ENCODE measurements at regions not wholly inside any gene's neighbourhood (a gene's known extent, or its start where the extent isn't known, plus 50 kb on each side); places are given as distances from the start of the nearest gene placed in this dataset.

DNA sequence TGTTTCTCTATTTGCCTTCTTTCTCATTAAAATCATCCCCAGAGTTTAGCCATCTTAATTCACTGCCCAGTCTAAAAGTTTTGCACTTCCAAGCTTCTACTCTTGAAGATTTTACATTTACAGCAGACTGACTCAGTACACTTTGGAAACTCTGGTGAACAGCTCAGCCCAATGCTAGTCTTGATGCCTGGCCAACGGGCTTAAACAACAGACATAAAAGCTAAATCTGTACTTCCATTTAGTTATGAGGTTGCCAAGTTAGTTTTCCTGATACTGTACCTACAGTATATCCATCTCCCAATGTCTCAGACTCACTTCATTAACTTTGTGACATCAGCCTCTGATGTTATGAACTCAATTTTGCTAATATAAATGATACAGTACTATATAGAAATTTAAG lies 891.8 kb upstream of the SOX9 start:
- TF ChIP-seq, protein P1, sequence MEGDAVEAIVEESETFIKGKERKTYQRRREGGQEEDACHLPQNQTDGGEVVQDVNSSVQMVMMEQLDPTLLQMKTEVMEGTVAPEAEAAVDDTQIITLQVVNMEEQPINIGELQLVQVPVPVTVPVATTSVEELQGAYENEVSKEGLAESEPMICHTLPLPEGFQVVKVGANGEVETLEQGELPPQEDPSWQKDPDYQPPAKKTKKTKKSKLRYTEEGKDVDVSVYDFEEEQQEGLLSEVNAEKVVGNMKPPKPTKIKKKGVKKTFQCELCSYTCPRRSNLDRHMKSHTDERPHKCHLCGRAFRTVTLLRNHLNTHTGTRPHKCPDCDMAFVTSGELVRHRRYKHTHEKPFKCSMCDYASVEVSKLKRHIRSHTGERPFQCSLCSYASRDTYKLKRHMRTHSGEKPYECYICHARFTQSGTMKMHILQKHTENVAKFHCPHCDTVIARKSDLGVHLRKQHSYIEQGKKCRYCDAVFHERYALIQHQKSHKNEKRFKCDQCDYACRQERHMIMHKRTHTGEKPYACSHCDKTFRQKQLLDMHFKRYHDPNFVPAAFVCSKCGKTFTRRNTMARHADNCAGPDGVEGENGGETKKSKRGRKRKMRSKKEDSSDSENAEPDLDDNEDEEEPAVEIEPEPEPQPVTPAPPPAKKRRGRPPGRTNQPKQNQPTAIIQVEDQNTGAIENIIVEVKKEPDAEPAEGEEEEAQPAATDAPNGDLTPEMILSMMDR (IDR thresholded peaks at IDR 0.05), result no peak
- TF ChIP-seq POLR2A (IDR thresholded peaks at IDR 0.05) (no peak), EP300 (IDR thresholded peaks at IDR 0.05) (no peak), POLR2AphosphoS5 (IDR thresholded peaks at IDR 0.05) (no peak)
